ENCODE measurements at regions not wholly inside any gene's neighbourhood (a gene's known extent, or its start where the extent isn't known, plus 50 kb on each side); places are given as distances from the start of the nearest gene placed in this dataset.

- TF ChIP-seq CHD1 (IDR thresholded peaks at IDR 0.05; ENCODE audit: low read depth, low read length) (no peak), CEBPB (IDR thresholded peaks at IDR 0.05; ENCODE audit: low read depth, low read length) (no peak), CTCF (conservative IDR thresholded peaks at IDR 0.05; ENCODE audit: low read depth, low read length) (no peak)
These were observed 91.7 kb upstream of the ADAMTSL1 start for GRCh38 chr9:18382243-18382642.

More at GRCh38 chr9:18382243-18382642, 91.7 kb upstream of the ADAMTSL1 start:
- H2AK5ac ChIP-seq (ENCODE audit: low read depth, low read length) = no peak overlapping the region
- H3K4ac ChIP-seq (ENCODE audit: low read depth, low read length) = no peak overlapping the region
- no peak overlapping the region for H4K8ac ChIP-seq (ENCODE audit: low read depth in 2 of 2, low read length in 2 of 2)
- H3K4me3 ChIP-seq (ENCODE audit: insufficient read depth, low read depth, low read length) = no peak overlapping the region
- H3K23ac ChIP-seq (ENCODE audit: low read depth, low read length) = no peak overlapping the region
- no peak overlapping the region for H2BK15ac ChIP-seq (ENCODE audit: low read depth, low read length)
- H3K27ac ChIP-seq (ENCODE audit: insufficient read depth, low read length) = no peak overlapping the region
- no peak for DNase-seq
- no peak overlapping the region for H2BK120ac ChIP-seq (ENCODE audit: low read depth, low read length)
- 0 out of 2 replicates have a peak overlapping the region, but pooled peaks have one; percentile 16 for H3K14ac ChIP-seq (replicated peaks; ENCODE audit: low read depth, low read length)
- no peak overlapping the region for H2AFZ ChIP-seq (replicated peaks; ENCODE audit: low read length, poor library complexity)
- dilution Hi-C loops (cut with HindIII; ENCODE audit: low sequenced_read_pairs, unreplicated experiment) (no loop called here), intact Hi-C loops (cut with micrococcal nuclease) (no loop called here), in situ Hi-C loops (cut with MboI; ENCODE audit: low sequenced_read_pairs) (no loop called here)
- H3K9ac ChIP-seq (ENCODE audit: low read depth, low read length) = no peak overlapping the region
- H3K4me1 ChIP-seq (ENCODE audit: control insufficient read depth, insufficient read depth, low read length) = peaks cover 4% of the 10 kb centered on the region; the same call in 1 of the 2 replicates
- no peaks in the 10 kb centered on the region for H3K9me1 ChIP-seq (ENCODE audit: insufficient read depth, low read length)
- H3K9me3 ChIP-seq (ENCODE audit: control insufficient read depth, insufficient read depth, low read length) = no peaks in the 10 kb centered on the region
- no peaks in the 10 kb centered on the region for H4K20me1 ChIP-seq (ENCODE audit: insufficient read depth, low read length)
- no peak overlapping the region for H3K4me2 ChIP-seq (ENCODE audit: low read depth, low read length)
- no peaks in the 10 kb centered on the region for H3K79me1 ChIP-seq (ENCODE audit: low read depth in 1 of 2, low read length in 2 of 2)
- no peak overlapping the region for H2BK5ac ChIP-seq (ENCODE audit: low read depth, low read length, poor library complexity, severe bottlenecking)
- ChIA-PET CTCF (no interaction called here), POLR2A (ENCODE audit: unreplicated experiment) (no interaction called here)
- BruUV-seq (replicated peaks) = no TSS peak
- ATAC-seq (ENCODE audit: low read depth) = no peak
- no peaks in the 10 kb centered on the region for H3K36me3 ChIP-seq (ENCODE audit: control insufficient read depth, insufficient read depth, low read length)
- H3K18ac ChIP-seq (ENCODE audit: low read depth, low read length) = no peak overlapping the region
- WGBS, 2 experiments (ENCODE audit: extremely low coverage in 2 of 2, insufficient read length in 1 of 2) = no CpG with 5 or more reads among the region's 4 CpGs
- no peaks in the 10 kb centered on the region for H3K27me3 ChIP-seq (ENCODE audit: control insufficient read depth, insufficient read depth, low read length)
- no peak overlapping the region for H4K91ac ChIP-seq (ENCODE audit: insufficient read depth, low read depth, low read length)
- no peak overlapping the region for H4K5ac ChIP-seq (ENCODE audit: low read depth, low read length)
- H2BK20ac ChIP-seq (ENCODE audit: low read depth, low read length) = no peak overlapping the region
- H2AK9ac ChIP-seq (replicated peaks; ENCODE audit: low read depth, low read length, poor library complexity) = no peak overlapping the region
- H3K56ac ChIP-seq (ENCODE audit: extremely low read depth, insufficient read depth, low read length) = no peak overlapping the region
